ENCODE measurements at regions not wholly inside any gene's neighbourhood (a gene's known extent, or its start where the extent isn't known, plus 50 kb on each side); places are given as distances from the start of the nearest gene placed in this dataset.

GRCh38 chr11:28481616-28482480, 373.7 kb downstream of the METTL15 start:
- DNase-seq (ENCODE audit: low spot score): no peak

- no peak for DNase-seq (ENCODE audit: low spot score)
Observed at GRCh38 chr11:28480406-28480805, 372.2 kb downstream of the METTL15 start.

- DNase-seq (ENCODE audit: low spot score): no peak
Observed at GRCh38 chr11:28476864-28477263, 368.7 kb downstream of the METTL15 start.

- no peak for DNase-seq (ENCODE audit: low spot score)
Observed at GRCh38 chr11:28476049-28476448, 367.9 kb downstream of the METTL15 start.

GRCh38 chr11:28472904-28473303, 364.7 kb downstream of the METTL15 start:
- DNase-seq (ENCODE audit: low spot score): no peak

- no peak for DNase-seq (ENCODE audit: low spot score)
Observed at GRCh38 chr11:28471537-28471936, 363.3 kb downstream of the METTL15 start.

- no peak for DNase-seq (ENCODE audit: low spot score)
Observed at GRCh38 chr11:28470180-28470579, 362.0 kb downstream of the METTL15 start.

GRCh38 chr11:28466506-28466905, 358.3 kb downstream of the METTL15 start:
- DNase-seq (ENCODE audit: low spot score): no peak

- no peak for DNase-seq (ENCODE audit: low spot score)
Observed at GRCh38 chr11:28464252-28464867, 356.2 kb downstream of the METTL15 start.

GRCh38 chr11:28463826-28464225, 355.6 kb downstream of the METTL15 start:
- no peak for DNase-seq (ENCODE audit: low spot score)

GRCh38 chr11:28461846-28462245, 353.7 kb downstream of the METTL15 start:
- no peak for DNase-seq (ENCODE audit: low spot score)

- no peak for DNase-seq (ENCODE audit: low spot score)
Observed at GRCh38 chr11:28461338-28461737, 353.1 kb downstream of the METTL15 start.

GRCh38 chr11:28460348-28460747, 352.2 kb downstream of the METTL15 start:
- DNase-seq (ENCODE audit: low spot score): no peak

- DNase-seq (ENCODE audit: low spot score): no peak
Observed at GRCh38 chr11:28459912-28460311, 351.7 kb downstream of the METTL15 start.

- DNase-seq (ENCODE audit: low spot score): no peak
Observed at GRCh38 chr11:28457481-28458065, 349.4 kb downstream of the METTL15 start.

GRCh38 chr11:28448186-28448585, 340.0 kb downstream of the METTL15 start:
- no peak for DNase-seq (ENCODE audit: low spot score)

- no peak for DNase-seq (ENCODE audit: low spot score)
Observed at GRCh38 chr11:28447226-28447625, 339.0 kb downstream of the METTL15 start.

GRCh38 chr11:28442131-28442530, 333.9 kb downstream of the METTL15 start:
- no peak for DNase-seq (ENCODE audit: low spot score)

GRCh38 chr11:28439403-28439802, 331.2 kb downstream of the METTL15 start:
- no peak for DNase-seq (ENCODE audit: low spot score)

GRCh38 chr11:28420099-28420498, 311.9 kb downstream of the METTL15 start:
- no peak for DNase-seq (ENCODE audit: low spot score)

GRCh38 chr11:28417601-28418323, 309.6 kb downstream of the METTL15 start:
- no peak for DNase-seq (ENCODE audit: low spot score)

GRCh38 chr11:28412029-28412428, 303.8 kb downstream of the METTL15 start:
- no peak for DNase-seq (ENCODE audit: low spot score)

GRCh38 chr11:28401446-28401845, 293.3 kb downstream of the METTL15 start:
- DNase-seq (ENCODE audit: low spot score): no peak

All from hematopoietic multipotent progenitor cell treated with erythropoietin and hydrocortisone succinate and interleukin-3 and kit ligand, for 17 days (in vitro differentiated cells).